MM.1S (cell line): ENCODE measurements at regions not wholly inside any gene's neighbourhood (a gene's known extent, or its start where the extent isn't known, plus 50 kb on each side); places are given as distances from the start of the nearest gene placed in this dataset.

ENCODE experiments used
- CTCF ChIP-seq: fragments of 300-600 bp; sonication (generic); IDR thresholded peaks from 2 replicates; pipeline ENCODE4 v1.5.1; 2016; ENCODE audit warnings: antibody characterized with exemption, low read length, mixed read lengths
- EZH2 ChIP-seq: fragments of 300-600 bp; sonication (generic); optimal IDR thresholded peaks from 2 replicates; pipeline ENCODE3; 2017; ENCODE audit warnings: low read depth, mild to moderate bottlenecking, antibody characterized with exemption, low read length, mixed read lengths
- EZH2phosphoT487 ChIP-seq: fragments of 300-600 bp; sonication (generic); IDR thresholded peaks from 2 replicates; pipeline ENCODE4 v1.6.1; 2018; ENCODE audit warnings: antibody characterized with exemption, low read length

- TF ChIP-seq CTCF (no peak), EZH2phosphoT487 (no peak), EZH2 (no peak)
These were observed 153.1 kb upstream of the CXADR start for GRCh38 chr21:17359781-17360180.
